ENCODE measurements at regions not wholly inside any gene's neighbourhood (a gene's known extent, or its start where the extent isn't known, plus 50 kb on each side); places are given as distances from the start of the nearest gene placed in this dataset.

DNA sequence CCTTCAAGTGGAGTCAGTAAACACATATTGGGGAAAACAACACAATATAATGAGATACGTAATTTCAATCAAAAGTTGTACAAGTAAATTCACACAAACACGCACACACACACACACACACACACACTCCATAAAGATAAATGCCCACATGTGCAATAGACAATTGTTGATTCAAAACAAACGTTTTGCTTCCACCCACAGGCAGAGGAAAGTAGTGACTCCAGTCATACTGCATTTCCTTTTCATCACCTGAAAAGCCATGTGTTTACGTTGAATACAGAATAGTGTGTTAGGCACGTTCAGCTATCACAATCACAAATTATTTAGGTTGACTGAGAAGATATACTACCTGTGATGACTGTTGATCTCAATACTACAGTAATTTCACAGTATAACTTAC is 443.8 kb upstream of the MANEA start:
- TF ChIP-seq CTCF (IDR thresholded peaks at IDR 0.05 in 2 of 3, conservative IDR thresholded peaks at IDR 0.05 in 1 of 3; ENCODE audit: borderline replicate concordance in 1 of 3, insufficient read depth in 1 of 3, low read depth in 2 of 3, low read length in 2 of 3) (peak in 2 of 3 experiments; percentile 23 to 51; a peak in 3 of 6 replicates), POLR2A (IDR thresholded peaks at IDR 0.05; ENCODE audit: borderline replicate concordance, extremely low read depth, insufficient read depth, insufficient read length) (no peak), YY1 (IDR thresholded peaks at IDR 0.05; ENCODE audit: extremely low read depth, insufficient replicate concordance, low read depth, low read length) (no peak)
